ENCODE measurements at regions not wholly inside any gene's neighbourhood (a gene's known extent, or its start where the extent isn't known, plus 50 kb on each side); places are given as distances from the start of the nearest gene placed in this dataset.

GRCh38 chr7:73968487-73968886 lies 59.5 kb upstream of the ELN start:
- TF ChIP-seq CTCF (IDR thresholded peaks at IDR 0.05), result no peak
- TF ChIP-seq EP300 (IDR thresholded peaks at IDR 0.05), result no peak
